Caco-2 (cell line): ENCODE measurements at regions not wholly inside any gene's neighbourhood (a gene's known extent, or its start where the extent isn't known, plus 50 kb on each side); places are given as distances from the start of the nearest gene placed in this dataset.

Experiments used
- BruUV-seq: library from RNA; stranded (reverse); fragments of 400-500 nt; replicated peaks from 2 replicates; lab custom pipeline; 2021; lab: Mats Ljungman, UMichigan
- CTCF ChIA-PET: fragments of 300-600 bp; sonication (Branson Sonifier 250); formaldehyde crosslinking; loops from one replicate; lab custom pipeline; 2022; ENCODE audit warnings: antibody characterized with exemption; lab: Charles Lee
- POLR2A ChIA-PET: fragments of 300-600 bp; sonication (Branson Sonifier 250); formaldehyde crosslinking; loops from one replicate; lab custom pipeline; 2022; ENCODE audit warnings: antibody characterized with exemption; lab: Charles Lee
- DNase-seq, 2 experiments: peaks; one replicate each; pipeline versions ENCODE4 v3.0.0 to v3.0.0-alpha.2; 2020 to 2022
- H3K27me3 ChIP-seq: replicated peaks from 2 replicates; pipeline ENCODE4 v1.6.0; 2011; ENCODE audit warnings: low read length; ENCODE audit not compliant: control insufficient read depth, insufficient read depth
- H3K36me3 ChIP-seq: 2 replicates; pipeline ENCODE4 v1.5.1; 2011; ENCODE audit warnings: low read length; ENCODE audit not compliant: control insufficient read depth, insufficient read depth
- H3K4me1 ChIP-seq: fragments of 250-450 bp; sonication (Bioruptor Pico); 2 replicates; pipeline ENCODE4 v1.5.1; 2020; ENCODE audit warnings: mild to moderate bottlenecking
- H3K4me3 ChIP-seq: 2 replicates; pipeline ENCODE4 v1.5.1; 2011; ENCODE audit warnings: low read depth, mild to moderate bottlenecking, control low read depth, low read length
- H3K9me3 ChIP-seq: fragments of 250-450 bp; sonication (Bioruptor Pico); 2 replicates; pipeline ENCODE4 v1.5.1; 2020; ENCODE audit warnings: mild to moderate bottlenecking, moderate library complexity
- H3K27ac Mint-ChIP-seq: one replicate; pipeline ENCODE4 v1.8.0; 2022; ENCODE audit warnings: mixed read lengths; ENCODE audit not compliant: unreplicated experiment
- H3K27me3 Mint-ChIP-seq: one replicate; pipeline ENCODE4 v1.8.0; 2022; ENCODE audit warnings: mixed read lengths; ENCODE audit not compliant: insufficient read depth, unreplicated experiment
- H3K36me3 Mint-ChIP-seq: one replicate; pipeline ENCODE4 v1.8.0; 2022; ENCODE audit warnings: mild to moderate bottlenecking, mixed read lengths; ENCODE audit not compliant: insufficient read depth, unreplicated experiment
- H3K4me1 Mint-ChIP-seq: one replicate; pipeline ENCODE4 v1.8.0; 2022; ENCODE audit warnings: low read depth, mixed read lengths; ENCODE audit not compliant: unreplicated experiment
- H3K4me3 Mint-ChIP-seq: one replicate; pipeline ENCODE4 v1.8.0; 2022; ENCODE audit warnings: mild to moderate bottlenecking, moderate library complexity, mixed read lengths; ENCODE audit not compliant: unreplicated experiment
- H3K9me3 Mint-ChIP-seq: one replicate; pipeline ENCODE4 v1.8.0; 2022; ENCODE audit warnings: mixed read lengths; ENCODE audit not compliant: unreplicated experiment
- CTCF ChIP-seq, 2 experiments: fragments of 200-600 bp in 1 of 2; IDR thresholded peaks; 1 replicate in 1 of 2; 2 replicates in 1 of 2; pipeline versions ENCODE4 v1.5.1 to v1.8.0; 2011 to 2022; ENCODE audit warnings: antibody characterized with exemption in 1 of 2, control low read depth in 1 of 2, inconsistent platforms in 1 of 2, low read depth in 1 of 2, low read length in 1 of 2, mild to moderate bottlenecking in 1 of 2, moderate library complexity in 1 of 2; ENCODE audit not compliant: insufficient read depth in 1 of 2, severe bottlenecking in 1 of 2, unreplicated experiment in 1 of 2
- intact Hi-C: fragments of 100-400 bp; cut with micrococcal nuclease; formaldehyde crosslinking; loops from one replicate; pipeline ENCODE4 v1.10.0; 2022; ENCODE audit not compliant: unreplicated experiment

DNA sequence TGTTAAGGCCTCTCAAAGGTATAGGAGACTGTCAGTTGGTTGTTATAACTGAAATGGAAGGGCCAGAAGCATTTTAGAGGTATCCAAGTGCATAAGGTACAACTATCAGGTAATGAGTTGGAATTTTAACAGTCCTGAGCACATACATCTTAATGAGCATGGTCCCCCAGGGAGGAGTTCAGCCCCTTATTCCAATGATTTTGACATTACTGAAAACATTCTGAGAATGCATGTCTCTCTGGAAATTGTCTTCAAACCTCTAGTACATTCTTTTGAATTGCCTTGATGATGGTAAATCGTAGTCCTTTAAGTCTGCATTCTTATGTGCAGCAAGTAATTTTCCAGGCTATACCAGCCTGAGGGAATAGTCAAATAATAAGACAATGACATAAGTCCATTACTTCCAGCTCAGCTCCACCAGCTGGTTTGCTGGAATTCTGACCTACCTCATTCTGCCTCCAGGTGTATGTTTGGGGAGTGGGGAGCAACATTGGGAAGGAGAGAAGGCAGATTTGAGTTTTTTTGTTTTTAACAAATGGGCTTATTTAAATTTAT is 239.2 kb downstream of the MSRB3 start:
- H3K27ac Mint-ChIP-seq, result no peak overlapping the region
- CTCF ChIA-PET, result no interaction called here
- H3K27me3 Mint-ChIP-seq, result no peaks in the 10 kb centered on the region

DNA sequence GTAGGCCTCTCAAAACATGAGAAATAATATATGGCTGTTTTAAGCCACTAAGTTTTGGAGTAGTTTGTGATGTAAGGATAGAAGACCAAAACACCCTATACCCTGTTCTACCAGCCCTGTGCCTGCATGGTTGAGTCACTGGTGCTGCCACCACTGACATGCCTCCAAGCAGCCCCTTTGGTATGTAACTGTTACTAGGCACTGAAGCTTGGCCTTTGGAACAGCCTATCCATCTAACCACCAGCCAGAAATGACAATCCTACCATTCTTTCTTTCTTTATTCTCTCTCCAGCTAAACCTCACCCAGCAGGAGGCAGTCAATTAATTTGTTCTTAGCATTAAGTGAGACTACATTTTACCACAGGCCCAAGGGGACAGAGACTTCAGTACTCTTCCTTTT is 240.3 kb downstream of the MSRB3 start:
- Mint-ChIP-seq H3K4me3 (no peak overlapping the region), H3K9me3 (no peaks in the 10 kb centered on the region), H3K27me3 (no peaks in the 10 kb centered on the region), H3K4me1 (no peaks in the 10 kb centered on the region), H3K27ac (no peak overlapping the region), H3K36me3 (no peaks in the 10 kb centered on the region)
- Histone ChIP-seq H3K36me3 (no peaks in the 10 kb centered on the region), H3K9me3 (no peaks in the 10 kb centered on the region), H3K4me3 (no peak overlapping the region), H3K27me3 (no peaks in the 10 kb centered on the region), H3K4me1 (no peaks in the 10 kb centered on the region)
- intact Hi-C loops, result no loop called here
- ChIA-PET POLR2A (no interaction called here), CTCF (interaction anchor here (0.6 kb wide), 1 partner anchor 38 kb away, joined by 3 read pairs; no protein-coding TSS in a partner anchor)
- no peak for TF ChIP-seq CTCF (IDR thresholded peaks at IDR 0.05; ENCODE audit: insufficient read depth in 1 of 2, low read depth in 1 of 2, low read length in 1 of 2, severe bottlenecking in 1 of 2, unreplicated experiment in 1 of 2)
- no TSS peak for BruUV-seq
- DNase-seq, result no peak

More for the DNA sequence above, 239.2 kb downstream of the MSRB3 start:
- H3K4me1 ChIP-seq, result no peaks in the 10 kb centered on the region
- Mint-ChIP-seq H3K4me3 (no peak overlapping the region), H3K36me3 (no peaks in the 10 kb centered on the region), H3K4me1 (no peaks in the 10 kb centered on the region), H3K9me3 (no peaks in the 10 kb centered on the region)
- H3K36me3 ChIP-seq, result no peaks in the 10 kb centered on the region
- no peak overlapping the region for H3K4me3 ChIP-seq
- POLR2A ChIA-PET, result no interaction called here
- no peak for DNase-seq
- TF ChIP-seq CTCF (IDR thresholded peaks at IDR 0.05; ENCODE audit: insufficient read depth in 1 of 2, low read depth in 1 of 2, low read length in 1 of 2, severe bottlenecking in 1 of 2, unreplicated experiment in 1 of 2), result no peak
- no peaks in the 10 kb centered on the region for H3K27me3 ChIP-seq
- H3K9me3 ChIP-seq, result no peaks in the 10 kb centered on the region
- intact Hi-C loops, result no loop called here
- BruUV-seq, result no TSS peak

DNA sequence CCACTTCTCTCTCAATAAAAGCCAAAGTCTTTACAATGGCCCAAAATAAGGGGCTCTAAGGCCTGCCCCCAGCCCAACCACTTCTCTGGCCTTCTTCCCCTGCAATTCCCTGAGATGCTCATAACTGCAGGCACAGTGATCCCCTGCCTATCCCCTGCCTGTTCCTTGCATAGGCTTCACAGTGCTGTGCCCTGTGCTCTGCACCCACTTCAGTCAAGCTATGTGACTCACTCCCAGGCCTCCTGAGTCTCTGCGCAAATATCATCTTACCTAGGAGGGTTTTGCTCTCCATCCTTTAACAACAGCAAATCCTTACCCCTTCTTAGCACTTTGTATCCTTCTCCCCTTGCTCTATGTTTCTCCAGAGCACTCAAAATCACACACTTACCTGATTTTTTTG is 242.2 kb downstream of the MSRB3 start:
- H3K36me3 Mint-ChIP-seq, result no peaks in the 10 kb centered on the region
- H3K27me3 Mint-ChIP-seq, result no peaks in the 10 kb centered on the region
- no peak overlapping the region for H3K27ac Mint-ChIP-seq
- DNase-seq, result no peak
- CTCF ChIA-PET, result no interaction called here
- H3K4me3 Mint-ChIP-seq, result no peak overlapping the region
- H3K9me3 Mint-ChIP-seq, result no peaks in the 10 kb centered on the region
- BruUV-seq, result no TSS peak
- POLR2A ChIA-PET, result no interaction called here
- Histone ChIP-seq H3K4me1 (no peaks in the 10 kb centered on the region), H3K27me3 (no peaks in the 10 kb centered on the region), H3K9me3 (no peaks in the 10 kb centered on the region), H3K4me3 (no peak overlapping the region), H3K36me3 (no peaks in the 10 kb centered on the region)
- no peak for TF ChIP-seq CTCF (IDR thresholded peaks at IDR 0.05; ENCODE audit: insufficient read depth in 1 of 2, low read depth in 1 of 2, low read length in 1 of 2, severe bottlenecking in 1 of 2, unreplicated experiment in 1 of 2)
- intact Hi-C loops, result no loop called here
- no peaks in the 10 kb centered on the region for H3K4me1 Mint-ChIP-seq
